ENCODE measurements at regions not wholly inside any gene's neighbourhood (a gene's known extent, or its start where the extent isn't known, plus 50 kb on each side); places are given as distances from the start of the nearest gene placed in this dataset.

- Histone ChIP-seq H3K27ac (ENCODE audit: insufficient read depth, low read length) (no peak overlapping the region), H2BK15ac (ENCODE audit: low read depth, low read length) (0 out of 3 replicates have a peak overlapping the region, but pooled peaks have one; percentile 3), H3K27me3 (ENCODE audit: control insufficient read depth, insufficient read depth, low read length) (peaks cover 29% of the 10 kb centered on the region), H4K5ac (ENCODE audit: low read depth, low read length) (no peak overlapping the region), H3K36me3 (ENCODE audit: control insufficient read depth, insufficient read depth, low read length) (no peaks in the 10 kb centered on the region), H4K8ac (ENCODE audit: low read depth in 2 of 2, low read length in 2 of 2) (no peak overlapping the region), H3K9ac (ENCODE audit: low read depth, low read length) (no peak overlapping the region), H3K14ac (replicated peaks; ENCODE audit: low read depth, low read length) (no peak overlapping the region), H4K20me1 (ENCODE audit: insufficient read depth, low read length) (no peaks in the 10 kb centered on the region), H3K9me3 (ENCODE audit: control insufficient read depth, insufficient read depth, low read length) (no peaks in the 10 kb centered on the region), H3K18ac (ENCODE audit: low read depth, low read length) (no peak overlapping the region), H3K9me1 (ENCODE audit: insufficient read depth, low read length) (peaks cover 10% of the 10 kb centered on the region; the same call in 1 of the 2 replicates), H2BK5ac (ENCODE audit: low read depth, low read length, poor library complexity, severe bottlenecking) (no peak overlapping the region), H2AFZ (replicated peaks; ENCODE audit: low read length, poor library complexity) (no peak overlapping the region), H3K56ac (ENCODE audit: extremely low read depth, insufficient read depth, low read length) (no peak overlapping the region), H4K91ac (ENCODE audit: insufficient read depth, low read depth, low read length) (0 out of 2 replicates have a peak overlapping the region, but pooled peaks have one; percentile 4), H3K79me1 (ENCODE audit: low read depth in 1 of 2, low read length in 2 of 2) (no peaks in the 10 kb centered on the region), H2BK120ac (ENCODE audit: low read depth, low read length) (no peak overlapping the region), H3K4me2 (ENCODE audit: low read depth, low read length) (no peak overlapping the region), H2BK20ac (ENCODE audit: low read depth, low read length) (no peak overlapping the region), H3K23ac (ENCODE audit: low read depth, low read length) (no peak overlapping the region), H3K4me3 (ENCODE audit: insufficient read depth, low read depth, low read length) (no peak overlapping the region), H2AK5ac (ENCODE audit: low read depth, low read length) (peak overlapping the region; percentile 27; the same call in 1 of the 2 replicates), H3K4me1 (ENCODE audit: control insufficient read depth, insufficient read depth, low read length) (peaks cover 5% of the 10 kb centered on the region; the same call in 1 of the 2 replicates), H3K4ac (ENCODE audit: low read depth, low read length) (no peak overlapping the region), H2AK9ac (replicated peaks; ENCODE audit: low read depth, low read length, poor library complexity) (no peak overlapping the region)
- TF ChIP-seq BHLHE40 (IDR thresholded peaks at IDR 0.05; ENCODE audit: low read depth, low read length) (no peak), CEBPB (IDR thresholded peaks at IDR 0.05; ENCODE audit: low read depth, low read length) (no peak), CHD1 (IDR thresholded peaks at IDR 0.05; ENCODE audit: low read depth, low read length) (no peak), MXI1 (IDR thresholded peaks at IDR 0.05; ENCODE audit: borderline replicate concordance, low read depth, low read length) (no peak), MAZ (IDR thresholded peaks at IDR 0.05; ENCODE audit: borderline replicate concordance, low read depth, low read length) (no peak), POLR2A (IDR thresholded peaks at IDR 0.05; ENCODE audit: low read depth, low read length) (no peak), MAFK (IDR thresholded peaks at IDR 0.05; ENCODE audit: low read depth, low read length) (no peak), SMC3 (IDR thresholded peaks at IDR 0.05; ENCODE audit: low read depth, low read length) (no peak), RCOR1 (IDR thresholded peaks at IDR 0.05; ENCODE audit: insufficient replicate concordance, low read length) (no peak), ELK1 (IDR thresholded peaks at IDR 0.05; ENCODE audit: borderline replicate concordance, low read depth, low read length) (no peak), RAD21 (IDR thresholded peaks at IDR 0.05; ENCODE audit: low read length) (no peak), USF2 (IDR thresholded peaks at IDR 0.05; ENCODE audit: low read depth, low read length) (no peak)
- in situ Hi-C loops (cut with MboI; ENCODE audit: low sequenced_read_pairs) = no loop called here
- BruUV-seq (replicated peaks) = no TSS peak
- intact Hi-C loops (cut with micrococcal nuclease) = loop anchor here (1.0 to 10.0 kb wide), 2 partner anchors 35 to 194 kb away; no protein-coding TSS in a partner anchor
- ATAC-seq (ENCODE audit: low read depth) (no peak), DNase-seq (no peak)
- no CpG with 5 or more reads among the region's 8 CpGs for WGBS, 2 experiments (ENCODE audit: extremely low coverage in 2 of 2, insufficient read length in 1 of 2)
- POLR2A ChIA-PET (ENCODE audit: unreplicated experiment) = no interaction called here
- CTCF ChIA-PET = interaction anchor here (0.6 kb wide), 1 partner anchor 106 kb away, joined by 4 read pairs; no protein-coding TSS in a partner anchor
- dilution Hi-C loops (cut with HindIII; ENCODE audit: low sequenced_read_pairs, unreplicated experiment) = no loop called here
These were observed 173.0 kb upstream of the TLE3 start for GRCh38 chr15:70270752-70271111.
